NAMALWA (cell line): ENCODE measurements at regions not wholly inside any gene's neighbourhood (a gene's known extent, or its start where the extent isn't known, plus 50 kb on each side); places are given as distances from the start of the nearest gene placed in this dataset.
A peak's percentile ranks its signal among the peaks of the same experiment; 100 is the strongest.
"Not testable (repeated sequence)": the region's sequence is repeated elsewhere in the genome, so short reads cannot be mapped to it uniquely, and the experiment has no call there.

Source experiments
- DNase-seq: peaks from one replicate; pipeline ENCODE4 v3.0.0-alpha.2; 2015; ENCODE audit warnings: low spot score

DNA sequence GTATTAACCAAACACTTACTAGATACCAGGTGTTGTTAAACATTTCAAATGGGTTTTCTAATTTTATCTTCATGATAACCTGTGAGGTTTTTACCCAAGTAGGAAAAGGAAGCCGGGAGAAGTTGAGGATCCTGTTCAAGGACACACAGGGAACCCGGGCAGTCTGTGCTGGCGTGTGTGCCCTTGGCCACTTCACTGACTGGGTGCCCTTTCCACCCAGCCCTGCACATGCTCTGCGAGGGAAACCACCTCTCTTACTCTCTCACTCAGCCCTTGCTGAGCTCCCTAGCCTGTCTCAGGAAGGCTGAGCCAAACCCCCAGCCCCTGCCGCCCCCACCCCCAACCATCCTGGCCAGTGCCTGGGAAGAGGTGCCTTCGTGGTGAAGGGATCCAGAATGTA is 51.8 kb downstream of the TEX44 start:
- DNase-seq: no peak

DNA sequence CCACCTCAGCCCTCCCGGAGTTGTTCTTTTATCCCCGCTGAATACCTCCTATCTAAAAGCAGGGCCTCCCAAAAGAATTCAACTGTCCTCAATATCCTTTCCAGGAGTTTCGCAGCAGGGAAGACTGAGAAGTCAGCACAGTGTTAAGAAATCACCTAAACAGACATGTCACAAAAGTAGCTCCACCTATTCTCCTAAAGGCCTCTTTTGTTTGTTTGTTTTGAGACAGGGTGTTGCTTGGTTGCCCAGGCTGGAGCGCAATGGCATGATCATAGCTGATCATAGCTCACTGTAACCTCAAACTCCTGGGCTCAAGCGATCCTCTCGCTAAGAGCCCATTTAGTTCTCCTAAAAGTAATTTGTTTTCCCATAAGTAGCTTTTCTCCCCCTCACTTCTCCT is 53.8 kb downstream of the TEX44 start:
- no peak for DNase-seq

DNA sequence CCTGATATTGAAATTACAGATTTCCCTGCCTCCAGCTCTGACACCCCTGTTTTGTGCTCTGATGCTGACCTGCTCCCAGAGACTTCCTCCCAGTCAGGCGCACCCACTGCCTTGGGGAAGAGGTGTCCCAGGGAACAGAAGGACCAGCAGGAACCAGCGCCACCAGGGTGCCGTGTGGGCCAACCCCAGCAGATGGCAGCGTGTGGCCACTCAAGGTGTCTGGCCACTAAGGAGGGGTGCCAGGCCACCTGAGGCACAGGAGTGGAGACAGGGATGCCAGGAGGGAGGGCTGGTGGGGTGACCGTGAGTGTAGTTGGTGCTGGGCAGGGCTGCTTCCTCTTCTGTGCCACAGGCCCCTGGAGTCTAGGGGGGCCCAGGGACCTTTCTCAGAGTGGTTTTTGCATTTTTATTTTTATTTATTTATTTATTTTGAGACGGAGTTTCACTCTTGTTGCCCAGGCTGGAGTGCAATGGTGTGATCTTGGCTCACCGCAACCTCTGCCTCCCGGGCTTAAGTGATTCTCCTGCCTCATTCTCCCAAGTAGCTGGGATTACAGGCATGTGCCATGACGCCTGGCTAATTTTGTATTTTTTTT is 56.0 kb downstream of the TEX44 start:
- DNase-seq: peak; percentile 73

DNA sequence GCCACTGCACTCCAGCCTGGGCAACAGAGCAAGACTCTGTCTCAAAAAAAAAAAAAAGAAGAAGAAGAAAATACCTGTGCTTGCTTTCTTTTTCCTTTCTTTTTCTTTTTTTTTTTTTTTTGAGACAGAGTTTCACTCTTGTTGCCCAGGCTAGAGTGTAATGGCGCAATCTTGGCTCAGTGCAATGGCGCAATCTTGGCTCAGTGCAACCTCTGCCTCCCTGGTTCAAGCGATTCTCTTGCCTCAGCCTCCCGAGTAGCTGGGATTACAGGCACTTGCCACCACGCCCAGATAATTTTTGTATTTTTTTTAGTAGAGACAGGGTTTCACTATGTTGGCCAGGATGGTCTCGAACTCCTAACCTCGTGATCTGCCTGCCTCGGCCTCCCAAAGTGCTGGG is 56.8 kb upstream of the PTMA start:
- not testable (repeated sequence) for DNase-seq

DNA sequence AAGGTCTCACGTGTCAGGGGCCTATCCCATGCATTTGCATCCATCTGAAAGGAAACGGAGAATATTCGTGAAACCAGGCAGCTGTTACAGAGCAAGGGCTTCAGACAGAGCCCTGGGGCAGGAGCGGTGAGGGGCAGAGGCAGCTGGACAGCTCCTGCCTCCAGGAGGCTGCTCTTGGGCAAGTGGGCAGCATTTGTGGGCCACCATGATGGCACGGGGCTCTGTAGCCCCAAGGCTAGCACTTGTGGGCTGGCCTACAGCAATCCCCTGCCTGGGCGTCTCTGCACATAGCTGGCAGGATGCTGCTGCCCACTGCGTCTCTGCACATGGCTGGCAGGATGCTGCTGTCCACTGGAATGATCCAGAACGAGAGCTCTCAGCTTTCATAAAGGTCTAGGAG is 52.8 kb upstream of the PTMA start:
- DNase-seq: no peak

DNA sequence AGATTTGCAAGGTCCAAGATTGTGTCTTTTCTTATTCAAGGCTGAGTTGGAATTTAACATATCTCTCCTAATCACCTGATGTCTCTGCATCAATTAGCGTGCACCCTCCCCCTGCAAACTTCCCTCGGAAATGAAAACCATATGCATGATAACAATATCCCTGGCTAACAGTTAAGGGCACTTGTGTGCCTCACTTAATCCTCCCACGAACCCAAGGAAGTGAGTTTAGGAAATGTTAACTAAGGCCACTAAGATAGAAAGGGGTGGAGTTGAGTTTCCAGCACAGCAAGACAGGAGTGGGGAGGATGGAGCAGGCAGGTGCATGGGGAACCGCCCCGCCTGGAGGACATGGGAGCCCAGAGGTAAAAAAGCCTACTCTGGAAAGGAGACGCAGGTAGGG is 52.4 kb upstream of the PTMA start:
- DNase-seq: no peak
